ENCODE measurements at regions not wholly inside any gene's neighbourhood (a gene's known extent, or its start where the extent isn't known, plus 50 kb on each side); places are given as distances from the start of the nearest gene placed in this dataset.

- TF ChIP-seq EZH2 (IDR thresholded peaks at IDR 0.05; ENCODE audit: low read length, unreplicated experiment), result no peak
- TF ChIP-seq, protein P1, sequence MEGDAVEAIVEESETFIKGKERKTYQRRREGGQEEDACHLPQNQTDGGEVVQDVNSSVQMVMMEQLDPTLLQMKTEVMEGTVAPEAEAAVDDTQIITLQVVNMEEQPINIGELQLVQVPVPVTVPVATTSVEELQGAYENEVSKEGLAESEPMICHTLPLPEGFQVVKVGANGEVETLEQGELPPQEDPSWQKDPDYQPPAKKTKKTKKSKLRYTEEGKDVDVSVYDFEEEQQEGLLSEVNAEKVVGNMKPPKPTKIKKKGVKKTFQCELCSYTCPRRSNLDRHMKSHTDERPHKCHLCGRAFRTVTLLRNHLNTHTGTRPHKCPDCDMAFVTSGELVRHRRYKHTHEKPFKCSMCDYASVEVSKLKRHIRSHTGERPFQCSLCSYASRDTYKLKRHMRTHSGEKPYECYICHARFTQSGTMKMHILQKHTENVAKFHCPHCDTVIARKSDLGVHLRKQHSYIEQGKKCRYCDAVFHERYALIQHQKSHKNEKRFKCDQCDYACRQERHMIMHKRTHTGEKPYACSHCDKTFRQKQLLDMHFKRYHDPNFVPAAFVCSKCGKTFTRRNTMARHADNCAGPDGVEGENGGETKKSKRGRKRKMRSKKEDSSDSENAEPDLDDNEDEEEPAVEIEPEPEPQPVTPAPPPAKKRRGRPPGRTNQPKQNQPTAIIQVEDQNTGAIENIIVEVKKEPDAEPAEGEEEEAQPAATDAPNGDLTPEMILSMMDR (conservative IDR thresholded peaks at IDR 0.05; ENCODE audit: low read depth, low read length), result no peak
Measured at GRCh38 chr2:173647681-173648311, 293.1 kb downstream of the CDCA7 start.

Measured in PC-3 (cell line).